Mammary epithelial cell (primary cell): ENCODE measurements at regions not wholly inside any gene's neighbourhood (a gene's known extent, or its start where the extent isn't known, plus 50 kb on each side); places are given as distances from the start of the nearest gene placed in this dataset.

Source experiments
- CTCF ChIP-seq, 2 donors: IDR thresholded peaks in 1 of 2; conservative IDR thresholded peaks in 1 of 2; 2 replicates each; pipeline ENCODE4 v1.5.1; 2011 to 2012; ENCODE audit warnings: inconsistent platforms in 2 of 2, low read length in 2 of 2, mild to moderate bottlenecking in 2 of 2, control low read depth in 1 of 2, low read depth in 1 of 2; ENCODE audit not compliant: insufficient read depth in 1 of 2; ENCODE audit errors: extremely low read depth in 1 of 2
- EZH2 ChIP-seq: IDR thresholded peaks from 2 replicates; pipeline ENCODE4 v1.6.1; 2012; ENCODE audit warnings: low read length, inconsistent platforms, borderline replicate concordance

GRCh38 chr12:84222841-84223240 is 689.8 kb downstream of the SLC6A15 start:
- TF ChIP-seq CTCF (conservative IDR thresholded peaks at IDR 0.05 in 1 of 2, IDR thresholded peaks at IDR 0.05 in 1 of 2; ENCODE audit: extremely low read depth in 1 of 2, insufficient read depth in 1 of 2, low read depth in 1 of 2, low read length in 2 of 2) (no peak), EZH2 (no peak)
